OCI-LY3 (cell line): ENCODE measurements at regions not wholly inside any gene's neighbourhood (a gene's known extent, or its start where the extent isn't known, plus 50 kb on each side); places are given as distances from the start of the nearest gene placed in this dataset.
"Not testable (repeated sequence)": the region's sequence is repeated elsewhere in the genome, so short reads cannot be mapped to it uniquely, and the experiment has no call there.

ENCODE experiments used
- H2AFZ ChIP-seq: fragments of 200-600, 300-600 bp; shearing (Covaris generic); 2 replicates; pipeline ENCODE4 v1.6.0; 2014; ENCODE audit warnings: antibody characterized with exemption, low read depth, low read length
- H3K27ac ChIP-seq: fragments of 200-600, 300-600 bp; sonication (generic); 2 replicates; pipeline ENCODE4 v1.5.1; 2014; ENCODE audit warnings: mild to moderate bottlenecking, low read length, moderate library complexity, mixed read lengths
- H3K27me3 ChIP-seq: fragments of 200-600, 300-600 bp; sonication (generic); 2 replicates; pipeline ENCODE4 v1.6.1; 2014; ENCODE audit warnings: low read depth, low read length, mixed read lengths
- H3K36me3 ChIP-seq: fragments of 200-600, 300-600 bp; sonication (generic); replicated peaks from 2 replicates; pipeline ENCODE3; 2014; ENCODE audit warnings: low read depth, low read length, mixed read lengths
- H3K4me1 ChIP-seq: fragments of 300-600, 200-600 bp; sonication (generic); 2 replicates; pipeline ENCODE4 v1.6.1; 2014; ENCODE audit warnings: low read length, mixed read lengths
- H3K4me2 ChIP-seq: fragments of 200-600, 300-600 bp; sonication (generic); 2 replicates; pipeline ENCODE4 v1.6.1; 2014; ENCODE audit warnings: low read length, mixed read lengths
- H3K4me3 ChIP-seq: fragments of 300-600, 200-600 bp; sonication (generic); 2 replicates; pipeline ENCODE4 v1.5.1; 2014; ENCODE audit warnings: antibody characterized with exemption, mild to moderate bottlenecking, low read length, moderate library complexity
- H3K79me2 ChIP-seq: fragments of 300-600, 200-600 bp; shearing (Covaris generic); 2 replicates; pipeline ENCODE4 v1.6.1; 2014; ENCODE audit warnings: mild to moderate bottlenecking, low read length, mixed read lengths
- H3K9ac ChIP-seq: fragments of 300-600, 200-600 bp; shearing (Covaris generic); 2 replicates; pipeline ENCODE4 v1.6.0; 2014; ENCODE audit warnings: mild to moderate bottlenecking, low read length, moderate library complexity
- H3K9me3 ChIP-seq: fragments of 200-600, 300-600 bp; shearing (Covaris generic); 2 replicates; pipeline ENCODE4 v1.6.1; 2014; ENCODE audit warnings: low read length, mixed read lengths; ENCODE audit not compliant: insufficient read depth
- H4K20me1 ChIP-seq: fragments of 200-600, 300-600 bp; sonication (generic); 2 replicates; pipeline ENCODE4 v1.6.1; 2016; ENCODE audit warnings: low read length, mixed read lengths; ENCODE audit not compliant: insufficient read depth
- CTCF ChIP-seq: fragments of 200-600, 300-600 bp; sonication (generic); IDR thresholded peaks from 2 replicates; pipeline ENCODE4 v1.5.1; 2014; ENCODE audit warnings: antibody characterized with exemption, low read length, low read depth
- EZH2phosphoT487 ChIP-seq: fragments of 200-600 bp; shearing (Covaris generic); IDR thresholded peaks from 2 replicates; pipeline ENCODE4 v1.6.1; 2018; ENCODE audit warnings: antibody characterized with exemption, mixed run types, low read depth

GRCh38 chr6:37078814-37079213, 73.4 kb downstream of the FGD2 start:
- H2AFZ ChIP-seq, result no peak overlapping the region
- TF ChIP-seq EZH2phosphoT487 (no peak), CTCF (no peak)
- H3K36me3 ChIP-seq, result no peaks in the 10 kb centered on the region
- H3K9ac ChIP-seq, result no peak overlapping the region
- H3K4me2 ChIP-seq, result no peak overlapping the region
- no peaks in the 10 kb centered on the region for H3K27me3 ChIP-seq
- H3K9me3 ChIP-seq, result no peaks in the 10 kb centered on the region
- no peak overlapping the region for H3K4me3 ChIP-seq
- H3K4me1 ChIP-seq, result no peaks in the 10 kb centered on the region
- H3K79me2 ChIP-seq, result no peaks in the 10 kb centered on the region
- H4K20me1 ChIP-seq, result no peaks in the 10 kb centered on the region
- H3K27ac ChIP-seq, result no peak overlapping the region

GRCh38 chr6:37081042-37081607, 75.7 kb downstream of the FGD2 start:
- Histone ChIP-seq H3K4me1 (no peaks in the 10 kb centered on the region), H3K36me3 (no peaks in the 10 kb centered on the region)

GRCh38 chr6:37082390-37083130, 77.1 kb downstream of the FGD2 start:
- Histone ChIP-seq H3K27ac (no peak overlapping the region), H3K4me3 (no peak overlapping the region), H4K20me1 (no peaks in the 10 kb centered on the region), H3K36me3 (no peaks in the 10 kb centered on the region), H3K9me3 (no peaks in the 10 kb centered on the region), H2AFZ (no peak overlapping the region), H3K79me2 (no peaks in the 10 kb centered on the region), H3K4me1 (no peaks in the 10 kb centered on the region), H3K4me2 (no peak overlapping the region), H3K27me3 (no peaks in the 10 kb centered on the region), H3K9ac (no peak overlapping the region)
- no peak for TF ChIP-seq CTCF
- no peak for TF ChIP-seq EZH2phosphoT487

More at GRCh38 chr6:37081042-37081607, 75.7 kb downstream of the FGD2 start:
- Histone ChIP-seq H3K9me3 (no peaks in the 10 kb centered on the region), H4K20me1 (no peaks in the 10 kb centered on the region), H3K4me3 (no peak overlapping the region), H2AFZ (no peak overlapping the region), H3K79me2 (no peaks in the 10 kb centered on the region), H3K27ac (no peak overlapping the region), H3K27me3 (no peaks in the 10 kb centered on the region), H3K9ac (no peak overlapping the region), H3K4me2 (no peak overlapping the region)
- TF ChIP-seq CTCF (no peak), EZH2phosphoT487 (no peak)

GRCh38 chr6:37083243-37084138, 78.0 kb downstream of the FGD2 start:
- no peaks in the 10 kb centered on the region for H3K27me3 ChIP-seq
- no peak overlapping the region for H3K9ac ChIP-seq
- H3K9me3 ChIP-seq, result no peaks in the 10 kb centered on the region
- H3K4me1 ChIP-seq, result no peaks in the 10 kb centered on the region
- H4K20me1 ChIP-seq, result no peaks in the 10 kb centered on the region
- no peaks in the 10 kb centered on the region for H3K36me3 ChIP-seq
- H3K4me3 ChIP-seq, result no peak overlapping the region
- TF ChIP-seq EZH2phosphoT487, result no peak
- TF ChIP-seq CTCF, result no peak
- H3K4me2 ChIP-seq, result no peak overlapping the region
- H3K79me2 ChIP-seq, result no peaks in the 10 kb centered on the region
- no peak overlapping the region for H3K27ac ChIP-seq
- no peak overlapping the region for H2AFZ ChIP-seq

GRCh38 chr6:37084665-37085064, 79.2 kb downstream of the FGD2 start:
- H3K79me2 ChIP-seq, H3K4me3 ChIP-seq, H3K9ac ChIP-seq, H3K4me1 ChIP-seq, H3K9me3 ChIP-seq, H3K27ac ChIP-seq, H4K20me1 ChIP-seq, H3K36me3 ChIP-seq, H2AFZ ChIP-seq, H3K4me2 ChIP-seq, H3K27me3 ChIP-seq: not testable (repeated sequence)
